SK-N-MC (cell line): ENCODE measurements at regions not wholly inside any gene's neighbourhood (a gene's known extent, or its start where the extent isn't known, plus 50 kb on each side); places are given as distances from the start of the nearest gene placed in this dataset.

ENCODE experiments used
- EZH2 ChIP-seq: fragments of 200-600 bp; sonication (generic); IDR thresholded peaks from one replicate; pipeline ENCODE4 v1.6.1; 2017; ENCODE audit warnings: antibody characterized with exemption
- FOXP2 ChIP-seq: optimal IDR thresholded peaks from 2 replicates; pipeline ENCODE3; 2011; ENCODE audit warnings: mild to moderate bottlenecking, moderate library complexity; ENCODE audit not compliant: insufficient read depth; ENCODE audit errors: extremely low read length, control extremely low read depth
- POLR2AphosphoS5 ChIP-seq: IDR thresholded peaks from 2 replicates; pipeline ENCODE4 v1.6.1; 2012; ENCODE audit warnings: mild to moderate bottlenecking, low read depth, low read length, borderline replicate concordance

GRCh38 chr4:126038502-126039144, 723.9 kb downstream of the FAT4 start:
- TF ChIP-seq EZH2 (no peak), POLR2AphosphoS5 (no peak), FOXP2 (no peak)
